Esophagus squamous epithelium (tissue), 4 donors: ENCODE measurements at regions not wholly inside any gene's neighbourhood (a gene's known extent, or its start where the extent isn't known, plus 50 kb on each side); places are given as distances from the start of the nearest gene placed in this dataset.

Experiments used
- POLR2A ChIP-seq, 4 donors: fragments of 450-650 bp; IDR thresholded peaks; one replicate each; pipeline ENCODE4 v1.6.1; 2017; ENCODE audit warnings: antibody characterized with exemption in 4 of 4, mild to moderate bottlenecking in 4 of 4, moderate library complexity in 3 of 4
- TF ChIP-seq, protein P1 (sequence below), 6 experiments: fragments of 450-650 bp in 4 of 6; fragments of 200-600 bp in 2 of 6; sonication (generic) in 2 of 6; IDR thresholded peaks; one replicate each; pipeline ENCODE4 v1.5.1; 2016 to 2019; ENCODE audit warnings: antibody characterized with exemption in 6 of 6, mild to moderate bottlenecking in 4 of 6, moderate library complexity in 4 of 6

DNA sequence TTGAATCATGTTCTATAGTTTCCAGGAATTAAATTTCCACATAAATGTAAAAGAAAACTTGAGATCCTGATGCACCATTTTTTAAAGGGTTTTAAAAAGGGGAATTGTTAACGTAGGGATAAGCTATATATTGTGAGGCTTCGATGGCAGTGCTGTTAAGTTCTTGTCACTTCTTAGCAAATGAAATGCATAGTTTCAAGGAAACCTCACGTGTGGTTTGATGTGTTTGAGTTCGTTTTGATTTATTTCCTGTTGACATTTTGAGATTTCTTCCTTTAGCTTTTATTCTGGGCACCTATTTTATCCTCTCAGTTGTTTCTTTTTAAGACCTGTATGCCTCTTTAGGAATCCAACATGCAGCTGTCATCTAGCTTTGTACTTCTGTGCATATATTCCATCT is 301.0 kb downstream of the DOCK8 start:
- TF ChIP-seq, protein P1, sequence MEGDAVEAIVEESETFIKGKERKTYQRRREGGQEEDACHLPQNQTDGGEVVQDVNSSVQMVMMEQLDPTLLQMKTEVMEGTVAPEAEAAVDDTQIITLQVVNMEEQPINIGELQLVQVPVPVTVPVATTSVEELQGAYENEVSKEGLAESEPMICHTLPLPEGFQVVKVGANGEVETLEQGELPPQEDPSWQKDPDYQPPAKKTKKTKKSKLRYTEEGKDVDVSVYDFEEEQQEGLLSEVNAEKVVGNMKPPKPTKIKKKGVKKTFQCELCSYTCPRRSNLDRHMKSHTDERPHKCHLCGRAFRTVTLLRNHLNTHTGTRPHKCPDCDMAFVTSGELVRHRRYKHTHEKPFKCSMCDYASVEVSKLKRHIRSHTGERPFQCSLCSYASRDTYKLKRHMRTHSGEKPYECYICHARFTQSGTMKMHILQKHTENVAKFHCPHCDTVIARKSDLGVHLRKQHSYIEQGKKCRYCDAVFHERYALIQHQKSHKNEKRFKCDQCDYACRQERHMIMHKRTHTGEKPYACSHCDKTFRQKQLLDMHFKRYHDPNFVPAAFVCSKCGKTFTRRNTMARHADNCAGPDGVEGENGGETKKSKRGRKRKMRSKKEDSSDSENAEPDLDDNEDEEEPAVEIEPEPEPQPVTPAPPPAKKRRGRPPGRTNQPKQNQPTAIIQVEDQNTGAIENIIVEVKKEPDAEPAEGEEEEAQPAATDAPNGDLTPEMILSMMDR (IDR thresholded peaks at IDR 0.05), result no peak
- TF ChIP-seq POLR2A (IDR thresholded peaks at IDR 0.05), result no peak
